HG03432 (cell line): ENCODE measurements at regions not wholly inside any gene's neighbourhood (a gene's known extent, or its start where the extent isn't known, plus 50 kb on each side); places are given as distances from the start of the nearest gene placed in this dataset.
"Not testable (repeated sequence)": the region's sequence is repeated elsewhere in the genome, so short reads cannot be mapped to it uniquely, and the experiment has no call there.

ENCODE experiments used
- ATAC-seq: cut with Tn5 transposase; IDR thresholded peaks from one replicate; pipeline ENCODE4 v1.9.1; 2021; ENCODE audit warnings: mild to moderate bottlenecking, moderate library complexity; ENCODE audit not compliant: unreplicated experiment

- no peak for ATAC-seq
These were observed 147.2 kb upstream of the JUN start for GRCh38 chr1:58931024-58931423.

DNA sequence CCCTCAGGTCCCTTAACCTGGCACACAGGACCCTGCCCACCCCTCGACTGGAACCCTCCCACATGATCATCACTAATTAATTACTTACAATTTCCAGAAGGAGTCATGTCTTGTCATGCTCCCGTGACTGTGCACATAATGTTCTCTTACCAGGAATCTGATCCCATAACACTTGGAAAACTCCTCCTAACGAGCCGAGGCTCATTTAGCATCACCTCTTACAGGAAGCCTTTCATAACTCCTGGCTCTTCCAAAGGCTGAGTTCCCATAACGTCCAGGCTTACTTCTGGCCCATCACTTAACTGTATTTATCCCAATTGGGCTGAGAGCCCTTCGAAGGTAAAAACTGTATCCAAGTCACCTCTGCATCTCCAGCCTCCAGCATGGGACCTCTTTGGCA, 147.9 kb upstream of the JUN start:
- no peak for ATAC-seq

DNA sequence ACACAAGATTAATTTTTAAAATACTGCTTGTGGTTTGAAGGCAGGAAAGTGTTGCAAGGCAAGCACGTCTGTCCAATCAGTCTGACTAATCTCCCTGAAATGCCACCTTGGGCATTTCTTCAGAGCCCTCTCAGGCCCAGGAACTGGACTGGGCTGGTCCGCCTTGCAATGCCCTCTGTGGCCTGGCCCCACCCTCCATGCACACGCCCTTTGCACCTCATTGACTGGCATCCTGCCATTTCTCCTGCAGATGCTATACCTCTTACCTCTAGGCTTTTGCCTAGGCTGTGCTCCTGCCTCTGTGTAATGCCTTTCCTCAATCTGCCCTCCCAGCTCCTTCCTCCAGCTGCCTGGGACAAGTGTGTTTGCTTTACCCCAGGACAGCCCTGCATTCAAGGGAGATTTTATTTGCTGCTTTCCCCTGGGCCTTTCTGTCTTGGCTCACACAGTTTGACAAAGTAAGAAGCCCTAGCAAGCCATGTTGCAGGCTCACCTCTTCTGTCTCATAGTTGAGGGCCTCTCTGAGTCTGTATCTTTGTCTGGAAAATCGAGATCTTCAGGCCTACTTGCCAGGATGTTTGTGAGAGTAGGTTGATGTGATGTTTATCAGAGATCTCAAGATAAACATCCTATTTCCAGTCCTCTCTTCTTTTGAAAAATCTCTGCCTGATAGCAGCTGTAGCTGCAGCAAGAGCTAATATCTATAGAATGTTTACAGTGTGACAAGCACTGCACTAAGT, 149.2 kb upstream of the JUN start:
- ATAC-seq: no peak

GRCh38 chr1:58933599-58933926, 149.7 kb upstream of the JUN start:
- no peak for ATAC-seq

DNA sequence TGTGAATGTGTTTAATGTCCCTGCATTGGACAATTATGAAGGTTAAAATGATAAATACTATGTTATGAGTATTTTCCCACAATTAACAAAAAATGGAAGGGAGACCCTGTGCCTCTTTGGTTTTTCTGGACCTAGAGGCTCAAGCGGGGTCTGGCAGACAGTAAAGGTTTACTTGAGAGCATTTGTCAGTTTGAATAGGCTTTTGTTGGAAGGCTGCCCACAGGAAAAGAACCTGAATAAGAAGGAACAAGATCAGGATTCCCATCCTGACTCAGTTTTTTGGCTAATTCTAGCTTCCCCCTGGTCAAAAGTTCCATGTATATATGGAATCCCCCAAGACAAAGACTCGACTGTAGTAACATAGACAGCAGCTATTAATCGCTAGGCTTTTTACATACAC, 150.9 kb upstream of the JUN start:
- no peak for ATAC-seq

- no peak for ATAC-seq
These were observed 153.1 kb upstream of the JUN start for GRCh38 chr1:58936973-58937372.

- ATAC-seq: no peak
These were observed 155.3 kb upstream of the JUN start for GRCh38 chr1:58939146-58939545.

GRCh38 chr1:58939666-58940370, 156.0 kb upstream of the JUN start:
- ATAC-seq: no peak

- ATAC-seq: peak; percentile 59
These were observed 157.8 kb upstream of the JUN start for GRCh38 chr1:58941471-58942289.

DNA sequence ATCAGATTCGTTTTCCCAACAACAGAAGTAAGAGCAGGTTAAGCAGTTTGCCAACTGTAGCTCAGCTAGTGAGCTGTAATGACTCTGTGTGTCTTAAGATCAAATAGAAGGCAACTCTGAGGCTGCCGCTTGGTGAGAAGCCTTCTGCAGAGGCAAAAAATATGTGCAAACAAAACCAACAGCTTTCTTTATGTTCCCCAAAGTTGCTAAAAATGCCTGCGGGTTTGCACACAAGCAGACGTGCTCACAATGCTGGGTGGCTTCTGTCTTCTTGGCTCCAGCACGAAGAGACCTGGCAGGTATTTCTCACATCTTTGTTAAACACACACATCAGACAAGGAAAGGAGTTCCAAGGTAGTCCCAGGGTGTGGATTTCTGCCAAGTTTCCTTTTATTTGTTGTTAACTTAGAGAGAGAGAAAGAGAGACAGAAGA, 158.9 kb upstream of the JUN start:
- ATAC-seq: no peak

- ATAC-seq: no peak
These were observed 159.9 kb upstream of the JUN start for GRCh38 chr1:58943776-58944175.

- ATAC-seq: no peak
These were observed 160.6 kb upstream of the JUN start for GRCh38 chr1:58944439-58944838.

DNA sequence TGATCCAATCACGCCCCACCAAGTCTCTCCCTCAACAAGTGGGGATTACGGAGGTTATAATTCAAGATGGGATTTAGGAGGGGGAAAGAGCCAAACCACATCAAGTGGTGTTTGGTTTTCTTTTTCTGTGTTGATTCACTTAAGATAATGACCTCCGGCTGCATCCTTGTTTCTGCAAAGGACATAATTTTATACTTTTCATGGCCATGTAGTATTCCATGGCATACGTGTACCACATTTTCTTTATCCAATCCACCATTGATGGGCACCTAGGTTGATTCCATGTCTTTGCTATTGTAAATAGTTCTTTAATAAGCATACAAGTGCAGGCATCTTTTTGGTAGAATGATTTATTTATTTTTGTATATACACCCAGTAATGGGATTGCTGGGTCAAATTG, 162.5 kb upstream of the JUN start:
- no peak for ATAC-seq

GRCh38 chr1:58948671-58949070, 164.8 kb upstream of the JUN start:
- ATAC-seq: no peak

DNA sequence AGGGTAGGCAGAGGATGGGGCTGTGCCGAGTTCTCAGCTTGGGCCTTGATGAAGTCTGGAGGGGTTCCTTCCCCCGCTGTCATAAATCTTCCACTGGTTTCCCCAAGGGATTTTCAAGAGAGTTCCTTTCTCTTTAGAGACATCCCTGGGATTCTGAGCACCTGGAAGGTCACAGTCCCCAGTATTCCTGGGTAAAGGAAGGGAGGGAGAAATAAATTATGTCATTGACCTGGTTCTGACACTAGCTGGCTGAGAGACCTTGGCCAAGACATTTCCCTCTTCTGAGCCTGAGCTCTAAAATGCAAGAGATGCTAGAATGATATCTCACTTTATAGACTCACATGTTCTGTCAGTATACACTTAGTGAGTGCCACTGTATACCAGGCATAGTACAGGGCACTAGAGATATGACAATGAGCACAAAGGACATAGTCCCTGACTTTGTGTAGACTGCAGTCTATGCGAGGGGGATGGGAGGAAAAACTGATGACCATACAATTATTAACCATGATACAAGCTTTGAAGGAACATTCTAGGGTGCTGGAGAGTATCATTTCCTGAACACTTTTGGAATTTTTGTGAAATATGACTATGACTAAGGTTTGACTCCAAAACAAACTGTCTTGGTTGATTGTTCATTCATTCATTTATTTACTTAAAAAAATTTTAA, 165.8 kb upstream of the JUN start:
- no peak for ATAC-seq

- ATAC-seq: no peak
These were observed 167.1 kb upstream of the JUN start for GRCh38 chr1:58950897-58951296.

GRCh38 chr1:58953951-58954350, 170.1 kb upstream of the JUN start:
- not testable (repeated sequence) for ATAC-seq

DNA sequence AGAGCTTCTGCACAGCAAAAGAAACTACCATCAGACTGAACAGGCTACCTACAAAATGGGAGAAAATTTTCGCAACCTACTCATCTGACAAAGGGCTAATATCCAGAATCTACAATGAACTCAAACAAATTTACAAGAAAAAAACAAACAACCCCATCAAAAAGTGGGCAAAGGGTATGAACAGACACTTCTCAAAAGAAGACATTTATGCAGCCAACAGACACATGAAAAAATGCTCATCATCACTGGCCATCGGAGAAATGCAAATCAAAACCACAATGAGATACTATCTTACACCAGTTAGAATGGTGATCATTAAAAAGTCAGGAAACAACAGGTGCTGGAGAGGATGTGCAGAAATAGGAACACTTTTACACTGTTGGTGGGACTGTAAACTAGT, 179.4 kb upstream of the JUN start:
- ATAC-seq: not testable (repeated sequence)

- no peak for ATAC-seq
These were observed 180.6 kb upstream of the JUN start for GRCh38 chr1:58964428-58964827.

- no peak for ATAC-seq
These were observed 181.0 kb upstream of the JUN start for GRCh38 chr1:58964880-58965279.
